ENCODE measurements at regions not wholly inside any gene's neighbourhood (a gene's known extent, or its start where the extent isn't known, plus 50 kb on each side); places are given as distances from the start of the nearest gene placed in this dataset.

DNA sequence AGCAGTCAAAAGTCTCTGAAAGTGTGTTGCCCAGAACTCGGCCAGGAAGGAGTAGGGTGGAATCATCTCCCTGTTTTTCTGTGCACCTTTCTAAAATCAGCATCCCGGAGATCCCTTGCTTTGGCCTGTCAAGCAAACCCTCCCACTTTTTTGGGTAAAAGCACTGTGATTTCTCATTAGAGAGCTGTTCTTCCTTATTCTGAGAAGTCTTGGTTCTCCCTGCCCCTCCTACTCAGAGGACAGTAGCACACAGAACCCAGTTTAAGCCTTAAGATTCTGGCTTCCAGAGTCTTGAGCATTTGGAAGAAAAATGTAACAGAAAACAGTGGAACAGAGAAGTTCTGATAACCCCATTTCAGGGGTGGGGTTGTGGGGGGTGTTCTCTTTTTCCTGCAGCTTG lies 52.6 kb upstream of the KATNAL1 start:
- DNase-seq (ENCODE audit: low read depth in 2 of 2): no peak

DNA sequence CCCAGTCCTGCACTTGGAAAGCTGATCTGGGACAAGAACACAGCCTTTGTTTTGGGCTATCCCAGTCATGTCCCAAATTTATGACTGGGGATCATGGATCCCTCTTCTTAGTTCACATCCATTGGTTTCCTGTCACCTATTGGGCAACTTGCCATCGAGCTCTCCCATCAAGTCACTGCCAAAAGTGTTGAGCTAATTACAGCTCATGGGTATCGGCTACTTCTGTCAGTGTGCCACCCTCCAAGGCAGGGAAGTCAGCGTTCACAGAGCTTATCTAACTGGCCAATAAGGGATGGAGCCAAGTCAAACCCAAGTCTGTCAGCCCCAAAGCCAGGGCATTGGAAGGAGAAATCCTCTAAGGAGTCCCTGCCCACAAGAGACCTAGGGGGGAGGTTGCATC lies 53.2 kb upstream of the KATNAL1 start:
- DNase-seq (ENCODE audit: low read depth in 2 of 2): no peak

DNA sequence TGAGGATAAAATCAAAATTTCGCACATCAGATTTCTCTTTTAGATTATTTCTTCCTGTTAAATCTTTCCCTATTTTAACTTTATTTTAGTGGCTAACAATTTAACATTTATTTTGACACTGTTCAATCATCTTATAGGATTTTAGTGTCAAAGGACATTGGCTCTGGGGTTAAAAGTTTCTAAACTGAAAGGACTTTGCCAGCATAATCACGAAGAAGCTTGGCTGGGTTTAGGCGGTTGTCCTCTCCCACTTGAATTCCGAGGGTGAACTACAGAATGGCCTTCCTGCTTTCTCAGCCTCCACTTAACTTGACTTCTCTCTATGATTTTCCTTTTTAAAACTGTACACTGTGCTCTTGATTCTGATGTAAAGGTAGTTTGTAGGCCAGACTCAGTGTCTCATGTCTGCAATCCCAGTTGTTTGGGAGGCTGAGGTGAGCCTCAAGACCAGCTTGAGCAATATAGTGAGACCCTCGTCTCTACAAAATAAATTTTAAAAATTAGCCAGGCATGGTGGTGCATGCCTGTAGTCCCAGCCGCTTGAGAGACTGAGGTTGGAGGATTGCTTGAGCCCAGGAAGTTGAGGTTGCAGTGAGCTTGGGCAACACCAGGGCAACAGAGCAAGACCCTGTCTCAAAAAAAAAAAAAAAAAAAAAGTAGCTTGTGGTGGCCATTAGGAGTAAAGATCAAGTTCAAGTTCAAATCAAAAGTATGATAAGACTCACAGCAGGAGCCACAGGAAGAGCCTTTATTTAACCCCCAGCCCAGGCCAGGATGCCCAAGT lies 54.8 kb upstream of the KATNAL1 start:
- DNase-seq (ENCODE audit: low read depth in 2 of 2): no peak

DNA sequence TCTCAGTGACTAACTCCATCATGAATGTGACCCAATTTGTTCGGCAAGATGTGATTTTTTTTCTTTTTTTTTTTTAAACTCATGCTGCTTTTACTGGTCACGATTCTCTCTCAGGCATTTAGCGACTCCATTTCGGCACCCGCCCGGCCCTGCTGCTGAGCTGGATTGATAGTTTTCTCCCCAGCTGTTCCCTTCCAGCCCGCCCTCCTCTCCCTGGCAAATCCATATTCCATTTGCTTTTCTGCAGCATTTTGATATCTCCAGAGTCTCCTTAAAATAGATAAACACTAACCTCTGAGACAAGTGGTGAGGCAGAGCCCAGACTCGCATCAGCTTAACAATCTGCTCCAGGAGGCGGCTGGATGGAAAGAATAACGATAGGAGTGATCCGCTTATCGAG lies 55.5 kb upstream of the KATNAL1 start:
- DNase-seq (ENCODE audit: low read depth in 2 of 2): no peak

DNA sequence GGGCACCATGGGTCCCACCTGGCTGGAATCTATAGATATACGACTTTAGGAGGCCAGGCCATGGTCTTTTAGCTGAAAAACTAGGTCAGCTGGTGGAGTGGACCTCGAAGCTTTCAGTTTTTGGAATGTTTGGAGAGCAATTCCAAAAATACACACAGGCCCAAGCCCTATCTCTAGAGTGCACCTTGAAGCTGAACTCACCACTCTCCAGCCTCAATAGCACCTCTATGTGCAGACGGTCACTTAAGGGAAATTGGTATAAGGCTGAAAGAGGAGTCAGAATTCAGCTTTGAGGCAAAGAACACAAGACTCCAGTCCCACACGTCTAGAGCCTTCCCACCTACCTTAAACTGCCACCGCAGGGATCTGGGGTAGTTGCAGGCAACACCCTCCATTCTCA lies 56.4 kb upstream of the KATNAL1 start:
- DNase-seq (ENCODE audit: low read depth in 2 of 2): no peak

DNA sequence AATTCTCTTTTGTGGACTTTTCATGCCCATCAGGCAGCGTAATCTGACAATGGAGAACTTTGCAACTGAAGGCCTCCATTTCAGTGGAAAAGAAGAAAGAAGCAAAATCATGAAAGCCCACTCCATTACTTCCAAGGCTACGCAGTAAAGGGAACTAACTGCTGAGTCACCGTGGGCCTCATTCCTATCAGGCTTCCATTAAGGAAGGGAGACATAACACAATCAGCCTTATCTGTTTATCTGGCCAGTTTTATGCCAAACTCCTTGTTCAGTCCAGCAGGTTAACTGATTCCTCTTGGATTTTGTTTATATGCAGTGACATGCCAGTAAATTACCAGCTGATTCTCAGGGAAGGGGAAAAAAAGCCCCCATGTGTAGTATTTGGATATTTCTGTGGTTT lies 56.8 kb upstream of the KATNAL1 start:
- no peak for DNase-seq (ENCODE audit: low read depth in 2 of 2)

DNA sequence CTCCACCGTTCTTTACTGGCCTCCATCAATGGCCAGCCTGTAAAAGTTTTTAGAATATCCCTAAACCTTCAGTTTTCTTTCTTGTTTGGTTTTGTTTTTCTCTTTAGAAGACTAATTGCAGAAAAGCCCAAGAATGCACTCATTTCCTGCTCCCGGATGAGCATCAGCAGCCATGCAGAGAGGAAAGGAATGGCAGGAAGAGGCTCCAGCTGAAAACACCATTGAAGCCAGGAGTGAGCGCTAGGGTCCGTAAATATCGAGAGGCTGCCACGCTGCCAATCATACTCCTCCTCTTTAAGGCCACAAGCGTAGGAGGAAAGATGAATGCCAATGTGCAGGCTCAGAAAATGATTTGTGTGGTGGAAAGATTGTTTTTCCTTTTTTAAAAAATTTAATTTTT lies 57.4 kb upstream of the UBE2L5 start:
- no peak for DNase-seq (ENCODE audit: low read depth in 2 of 2)

DNA sequence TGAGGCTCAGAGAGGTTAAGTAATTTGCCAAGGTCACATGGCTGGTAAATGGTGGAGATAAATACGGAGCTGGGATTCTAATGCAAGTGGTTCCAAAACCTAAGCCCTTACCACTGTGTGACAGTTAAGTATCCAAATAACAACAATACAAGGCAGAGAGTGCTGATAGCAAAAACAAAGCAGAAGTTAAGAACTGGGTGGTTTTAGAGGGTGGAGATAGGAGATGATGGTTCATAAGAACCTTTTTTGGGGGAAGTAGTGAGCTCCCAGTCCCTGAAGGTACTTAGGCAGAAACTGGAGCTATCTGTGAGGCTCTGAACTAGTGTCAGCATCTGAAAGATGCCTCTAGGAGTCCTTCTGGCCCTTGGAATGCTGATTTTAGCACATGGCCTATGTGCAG lies 56.2 kb upstream of the UBE2L5 start:
- no peak for DNase-seq (ENCODE audit: low read depth in 2 of 2)

DNA sequence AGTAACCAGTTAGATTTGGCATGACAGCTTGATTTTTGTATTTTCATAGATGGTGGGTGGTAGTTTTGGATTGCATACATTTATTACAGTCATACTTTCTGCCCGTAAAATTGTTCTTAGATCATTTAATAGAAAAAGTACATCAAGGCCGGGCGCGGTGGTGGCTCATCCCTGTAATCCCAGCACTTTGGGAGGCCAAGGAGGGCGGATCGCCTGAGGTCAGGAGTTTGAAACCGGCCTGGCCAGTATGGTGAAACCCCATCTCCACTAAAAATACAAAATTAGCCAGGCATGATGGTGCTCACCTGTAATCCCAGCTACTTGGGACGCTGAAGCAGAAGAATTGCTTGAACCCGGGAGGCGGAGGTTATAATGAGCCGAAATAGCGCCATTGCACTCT lies 55.0 kb upstream of the UBE2L5 start:
- no peak for DNase-seq (ENCODE audit: low read depth in 2 of 2)

DNA sequence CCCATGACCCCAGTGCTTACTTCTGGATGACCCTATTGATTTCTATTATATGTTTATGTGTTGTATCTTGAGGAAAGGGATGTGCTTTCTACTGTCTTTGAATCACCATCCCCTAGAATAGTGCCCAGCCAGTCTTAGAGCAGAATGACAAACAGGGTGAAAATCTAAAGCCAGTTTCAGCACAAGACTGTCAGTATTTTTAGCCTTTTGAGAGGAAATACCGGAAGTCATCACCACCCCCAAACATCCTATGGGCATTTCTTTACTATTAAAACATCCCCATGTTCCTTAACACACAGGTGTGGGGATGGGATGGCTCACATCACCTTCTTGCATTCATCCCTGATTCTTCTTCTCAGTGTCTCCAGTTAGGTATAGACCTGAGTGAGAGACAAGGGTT lies 52.1 kb upstream of the UBE2L5 start:
- no peak for DNase-seq (ENCODE audit: low read depth in 2 of 2)

DNA sequence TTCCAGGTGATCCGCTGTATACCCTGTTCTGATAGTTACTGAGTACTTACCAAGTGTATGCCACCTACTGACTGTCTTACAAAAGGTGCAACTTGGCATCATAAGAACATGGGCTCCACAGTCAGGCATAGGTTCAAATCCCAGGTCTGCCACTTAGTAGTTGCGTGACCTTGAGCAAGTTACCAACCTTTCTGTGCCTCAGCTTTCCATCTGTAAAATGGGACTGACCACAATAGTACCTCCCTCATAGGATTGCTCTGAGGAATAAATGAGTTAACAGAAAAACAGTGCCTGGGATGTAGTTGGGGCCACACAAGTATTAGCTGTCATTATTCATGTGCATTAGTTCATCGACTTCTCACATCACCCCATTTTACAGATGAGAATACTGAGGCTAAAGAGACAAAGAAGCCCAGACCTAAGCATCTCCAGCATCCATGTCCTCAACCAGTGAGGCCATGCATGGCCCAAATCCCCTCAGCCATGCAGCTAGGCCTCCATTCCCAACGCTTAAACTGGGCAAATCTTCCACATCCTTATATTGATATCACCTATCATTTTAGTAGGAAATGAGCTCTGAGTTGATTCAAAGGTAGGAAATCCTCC lies 51.3 kb upstream of the UBE2L5 start:
- no peak for DNase-seq (ENCODE audit: low read depth in 2 of 2)

DNA sequence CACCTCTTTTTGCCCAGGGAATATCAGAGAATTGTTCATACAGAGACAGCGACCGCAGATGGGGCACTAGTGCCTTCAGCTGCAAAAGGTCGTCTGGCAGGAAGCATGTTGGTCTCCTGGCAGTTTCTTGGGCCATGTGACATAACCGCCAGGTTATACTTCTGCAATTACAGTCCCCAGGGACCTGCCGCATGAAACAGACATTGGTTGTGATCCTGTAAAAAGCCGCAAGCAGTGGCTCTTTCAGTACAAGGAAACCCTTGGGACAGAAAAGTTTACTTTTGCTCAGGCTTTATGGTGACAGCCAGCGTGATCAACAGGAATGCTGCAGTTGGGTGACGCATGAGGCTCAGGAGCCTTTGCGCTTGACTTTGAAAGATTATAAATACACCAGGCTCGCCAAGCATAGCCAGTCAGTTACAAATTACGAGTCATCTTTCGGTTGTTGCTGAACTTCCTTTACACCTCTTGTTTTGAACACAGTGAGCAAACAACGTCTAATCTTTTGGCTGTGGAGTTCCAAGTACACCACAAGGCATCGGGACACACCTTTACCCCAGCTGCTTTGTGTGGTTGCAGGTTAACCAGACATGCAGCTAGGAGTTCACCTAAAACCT lies 50.5 kb upstream of the UBE2L5 start:
- peak; percentile 15 to 32 for DNase-seq (ENCODE audit: low read depth in 2 of 2)

Data from activated CD4-positive, alpha-beta T cell treated with anti-CD3 and anti-CD28 coated beads for 24 hours (primary cell).